ENCODE measurements at regions not wholly inside any gene's neighbourhood (a gene's known extent, or its start where the extent isn't known, plus 50 kb on each side); places are given as distances from the start of the nearest gene placed in this dataset.

DNA sequence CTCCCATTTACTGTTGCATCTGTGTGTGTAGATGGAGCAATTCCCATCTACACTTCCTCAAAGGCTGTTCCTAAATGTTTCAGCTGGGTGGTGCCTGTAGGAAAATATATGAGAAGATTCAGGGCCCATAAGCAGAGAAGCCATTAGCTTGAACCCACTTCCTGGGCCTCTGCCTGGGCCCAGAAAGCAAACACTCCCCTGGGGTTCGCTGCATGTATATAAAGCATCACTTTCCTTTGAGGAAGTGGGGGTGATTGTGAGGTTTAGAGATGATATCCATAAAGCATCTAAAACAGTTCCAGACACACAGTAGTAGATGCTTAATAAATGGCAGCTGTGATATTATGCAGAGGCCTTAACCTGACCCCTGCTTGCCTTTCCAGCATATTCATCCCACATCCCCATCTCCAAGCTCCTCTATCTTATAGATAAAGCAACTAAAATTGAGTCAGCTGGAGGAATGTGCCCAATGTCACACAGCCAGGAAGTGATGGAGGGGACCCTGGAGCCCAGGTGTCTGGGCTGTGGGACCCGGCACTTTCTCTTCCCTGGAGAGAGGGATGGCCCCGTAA is 280.0 kb upstream of the CRY1 start:
- TF ChIP-seq POLR2A (IDR thresholded peaks at IDR 0.05) = no peak
- TF ChIP-seq, protein P1, sequence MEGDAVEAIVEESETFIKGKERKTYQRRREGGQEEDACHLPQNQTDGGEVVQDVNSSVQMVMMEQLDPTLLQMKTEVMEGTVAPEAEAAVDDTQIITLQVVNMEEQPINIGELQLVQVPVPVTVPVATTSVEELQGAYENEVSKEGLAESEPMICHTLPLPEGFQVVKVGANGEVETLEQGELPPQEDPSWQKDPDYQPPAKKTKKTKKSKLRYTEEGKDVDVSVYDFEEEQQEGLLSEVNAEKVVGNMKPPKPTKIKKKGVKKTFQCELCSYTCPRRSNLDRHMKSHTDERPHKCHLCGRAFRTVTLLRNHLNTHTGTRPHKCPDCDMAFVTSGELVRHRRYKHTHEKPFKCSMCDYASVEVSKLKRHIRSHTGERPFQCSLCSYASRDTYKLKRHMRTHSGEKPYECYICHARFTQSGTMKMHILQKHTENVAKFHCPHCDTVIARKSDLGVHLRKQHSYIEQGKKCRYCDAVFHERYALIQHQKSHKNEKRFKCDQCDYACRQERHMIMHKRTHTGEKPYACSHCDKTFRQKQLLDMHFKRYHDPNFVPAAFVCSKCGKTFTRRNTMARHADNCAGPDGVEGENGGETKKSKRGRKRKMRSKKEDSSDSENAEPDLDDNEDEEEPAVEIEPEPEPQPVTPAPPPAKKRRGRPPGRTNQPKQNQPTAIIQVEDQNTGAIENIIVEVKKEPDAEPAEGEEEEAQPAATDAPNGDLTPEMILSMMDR (IDR thresholded peaks at IDR 0.05) = no peak
